ENCODE measurements at regions not wholly inside any gene's neighbourhood (a gene's known extent, or its start where the extent isn't known, plus 50 kb on each side); places are given as distances from the start of the nearest gene placed in this dataset.

DNA sequence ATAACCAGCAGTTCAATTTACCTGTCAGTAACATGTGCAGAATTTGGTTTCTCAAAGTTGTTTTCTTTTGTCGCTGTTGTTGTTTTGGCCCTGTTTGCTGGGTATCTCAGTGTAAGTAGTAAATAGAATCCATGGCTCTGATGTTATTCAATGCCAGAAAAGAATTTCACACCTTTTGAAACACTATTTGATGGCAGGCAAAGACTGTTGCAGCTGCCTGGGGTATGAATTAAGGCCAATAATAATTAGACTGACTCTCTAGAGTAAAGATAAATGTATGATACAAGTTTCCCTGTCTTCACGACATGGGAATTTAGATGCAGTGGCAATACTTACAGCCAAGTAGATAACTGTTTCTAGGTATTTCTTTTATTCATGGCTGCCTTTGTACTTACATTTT is 281.4 kb downstream of the CD83 start:
- Histone ChIP-seq H3K4me3 (no peak overlapping the region), H3K9me3 (no peaks in the 10 kb centered on the region), H3K27me3 (peaks cover 0 to 4% (median 0%) of the 10 kb centered on the region in 3 donors), H3K36me3 (no peaks in the 10 kb centered on the region), H3K27ac (no peak overlapping the region), H3K4me1 (no peaks in the 10 kb centered on the region)
- no peak for DNase-seq
- TF ChIP-seq, protein P1, sequence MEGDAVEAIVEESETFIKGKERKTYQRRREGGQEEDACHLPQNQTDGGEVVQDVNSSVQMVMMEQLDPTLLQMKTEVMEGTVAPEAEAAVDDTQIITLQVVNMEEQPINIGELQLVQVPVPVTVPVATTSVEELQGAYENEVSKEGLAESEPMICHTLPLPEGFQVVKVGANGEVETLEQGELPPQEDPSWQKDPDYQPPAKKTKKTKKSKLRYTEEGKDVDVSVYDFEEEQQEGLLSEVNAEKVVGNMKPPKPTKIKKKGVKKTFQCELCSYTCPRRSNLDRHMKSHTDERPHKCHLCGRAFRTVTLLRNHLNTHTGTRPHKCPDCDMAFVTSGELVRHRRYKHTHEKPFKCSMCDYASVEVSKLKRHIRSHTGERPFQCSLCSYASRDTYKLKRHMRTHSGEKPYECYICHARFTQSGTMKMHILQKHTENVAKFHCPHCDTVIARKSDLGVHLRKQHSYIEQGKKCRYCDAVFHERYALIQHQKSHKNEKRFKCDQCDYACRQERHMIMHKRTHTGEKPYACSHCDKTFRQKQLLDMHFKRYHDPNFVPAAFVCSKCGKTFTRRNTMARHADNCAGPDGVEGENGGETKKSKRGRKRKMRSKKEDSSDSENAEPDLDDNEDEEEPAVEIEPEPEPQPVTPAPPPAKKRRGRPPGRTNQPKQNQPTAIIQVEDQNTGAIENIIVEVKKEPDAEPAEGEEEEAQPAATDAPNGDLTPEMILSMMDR (IDR thresholded peaks at IDR 0.05) = no peak
- TF ChIP-seq EP300 (IDR thresholded peaks at IDR 0.05) = no peak
- no peak for TF ChIP-seq POLR2A (IDR thresholded peaks at IDR 0.05)
- TF ChIP-seq POLR2AphosphoS5 (IDR thresholded peaks at IDR 0.05) = no peak
- intact Hi-C loops (cut with DNase I; ENCODE audit: low total_unique reads) = no loop called here
- WGBS, 5 donors = 93 to 97% (median 94%) methylated on average over 2 of the region's 2 CpGs

DNA sequence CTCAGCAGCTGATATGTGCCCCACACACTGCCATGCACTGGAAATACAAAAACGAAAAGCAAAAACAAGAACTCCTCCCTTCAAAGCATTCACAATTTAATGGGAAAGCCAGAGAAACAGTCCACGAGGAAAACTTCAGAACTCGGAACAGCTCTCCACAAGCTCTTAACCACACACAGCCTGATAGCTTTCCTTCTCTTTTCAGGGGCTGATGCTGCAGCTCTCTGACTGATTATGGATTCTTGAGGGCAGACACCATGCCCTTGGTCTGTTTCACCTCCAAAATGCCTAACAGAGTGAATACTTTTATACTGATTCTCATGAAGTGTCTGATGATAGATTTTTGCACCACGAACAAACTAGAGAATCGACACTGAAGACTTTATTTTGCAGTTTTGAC is 282.1 kb downstream of the CD83 start:
- 82 to 91% (median 85%) methylated on average over 5 of the region's 5 CpGs for WGBS, 5 donors
- intact Hi-C loops (cut with DNase I; ENCODE audit: low total_unique reads) = no loop called here

DNA sequence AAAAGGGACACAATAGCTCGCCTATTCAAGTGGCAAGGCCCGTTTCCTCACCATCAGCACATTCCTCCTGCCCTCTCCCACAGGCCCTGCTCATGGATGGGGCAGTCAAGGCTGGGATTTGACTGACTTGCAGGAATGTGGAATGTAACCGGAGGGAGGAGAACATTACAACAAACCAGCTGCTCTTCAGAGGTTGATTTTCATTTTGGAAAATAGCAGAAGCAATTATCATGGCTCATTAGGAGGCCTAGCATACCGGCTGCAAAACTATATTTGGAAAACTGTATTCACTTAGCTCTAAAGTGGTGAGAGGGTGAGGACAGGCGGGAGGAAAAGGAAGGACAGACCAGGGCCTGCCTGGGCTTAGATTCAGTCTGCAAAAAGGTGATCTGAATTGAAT is 283.7 kb downstream of the CD83 start:
- Histone ChIP-seq H3K9me3 (no peaks in the 10 kb centered on the region), H3K4me3 (no peak overlapping the region), H3K36me3 (no peaks in the 10 kb centered on the region), H3K27me3 (peaks cover 0 to 4% (median 0%) of the 10 kb centered on the region in 3 donors), H3K4me1 (no peaks in the 10 kb centered on the region), H3K27ac (no peak overlapping the region)
- TF ChIP-seq, protein P1 (IDR thresholded peaks at IDR 0.05) = no peak
- TF ChIP-seq POLR2A (IDR thresholded peaks at IDR 0.05) = no peak
- no peak for TF ChIP-seq EP300 (IDR thresholded peaks at IDR 0.05)
- no peak for TF ChIP-seq POLR2AphosphoS5 (IDR thresholded peaks at IDR 0.05)
- DNase-seq = no peak
- 87 to 95% (median 92%) methylated on average over 5 of the region's 5 CpGs for WGBS, 5 donors
- intact Hi-C loops (cut with DNase I; ENCODE audit: low total_unique reads) = no loop called here

More for the DNA sequence above, 282.1 kb downstream of the CD83 start:
- no peak for DNase-seq
- no peak for TF ChIP-seq POLR2AphosphoS5 (IDR thresholded peaks at IDR 0.05)
- TF ChIP-seq POLR2A (IDR thresholded peaks at IDR 0.05) = no peak
- TF ChIP-seq, protein P1 (IDR thresholded peaks at IDR 0.05) = no peak
- TF ChIP-seq EP300 (IDR thresholded peaks at IDR 0.05) = no peak
- Histone ChIP-seq H3K27me3 (peaks cover 0 to 4% (median 0%) of the 10 kb centered on the region in 3 donors), H3K27ac (no peak overlapping the region), H3K9me3 (no peaks in the 10 kb centered on the region), H3K36me3 (no peaks in the 10 kb centered on the region), H3K4me3 (no peak overlapping the region), H3K4me1 (no peaks in the 10 kb centered on the region)

DNA sequence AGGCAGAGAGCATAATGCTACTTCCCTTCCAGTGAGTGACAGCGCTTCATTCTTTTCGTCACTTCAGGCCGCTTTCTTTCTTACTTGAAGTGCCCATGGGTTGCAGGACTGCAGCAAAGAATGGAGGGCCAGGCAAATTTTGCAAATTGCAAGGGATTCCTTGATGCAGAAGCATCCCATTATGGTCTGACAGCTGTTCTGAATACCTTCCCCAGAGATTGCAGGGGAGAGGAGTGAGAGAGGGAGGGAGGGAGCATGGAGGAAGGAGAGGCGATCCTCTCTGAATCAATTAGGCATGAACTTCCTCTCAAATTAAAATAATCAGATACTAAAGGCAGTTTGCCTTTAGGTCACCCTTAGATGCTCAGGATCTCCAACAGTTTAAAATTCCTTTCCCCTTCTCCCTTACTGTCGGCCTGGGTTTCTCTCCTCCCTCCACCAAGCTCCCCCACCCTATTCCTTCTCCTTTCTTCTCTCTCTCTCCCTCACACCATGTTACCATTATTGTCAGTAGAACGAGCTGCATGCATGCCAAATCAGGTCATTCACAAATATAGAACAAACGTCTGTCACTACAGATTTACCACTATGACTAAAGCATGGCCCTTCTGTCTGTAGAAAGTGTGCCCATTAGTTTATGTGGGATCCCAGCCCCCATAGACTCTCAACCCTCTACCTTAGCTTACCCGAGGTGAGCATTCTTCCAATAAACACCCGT is 289.2 kb downstream of the CD83 start:
- Histone ChIP-seq H3K27ac (no peak overlapping the region), H3K4me3 (no peak overlapping the region), H3K36me3 (no peaks in the 10 kb centered on the region), H3K4me1 (no peaks in the 10 kb centered on the region), H3K9me3 (no peaks in the 10 kb centered on the region), H3K27me3 (no peaks in the 10 kb centered on the region)
- TF ChIP-seq EP300 (IDR thresholded peaks at IDR 0.05) (no peak), POLR2AphosphoS5 (IDR thresholded peaks at IDR 0.05) (no peak), POLR2A (IDR thresholded peaks at IDR 0.05) (no peak)
- TF ChIP-seq, protein P1 (IDR thresholded peaks at IDR 0.05) = no peak
- no peak for DNase-seq
- WGBS, 5 donors = 74 to 79% (median 76%) methylated on average over 9 of the region's 9 CpGs
- intact Hi-C loops (cut with DNase I; ENCODE audit: low total_unique reads) = no loop called here
